CD4-positive, alpha-beta T cell treated with Interferon alpha-2 for 1 hour (primary cell): ENCODE measurements at regions not wholly inside any gene's neighbourhood (a gene's known extent, or its start where the extent isn't known, plus 50 kb on each side); places are given as distances from the start of the nearest gene placed in this dataset.

Source experiments
- DNase-seq, 2 donors: peaks; one replicate each; pipeline ENCODE4 v3.0.0-alpha.2; 2020 to 2022

GRCh38 chr3:193754719-193755118, 161.7 kb downstream of the OPA1 start:
- no peak for DNase-seq

- no peak for DNase-seq
Observed at GRCh38 chr3:193756536-193756935, 163.5 kb downstream of the OPA1 start.

- DNase-seq: no peak
Observed at GRCh38 chr3:193757457-193757856, 164.4 kb downstream of the OPA1 start.

GRCh38 chr3:193761969-193762368, 169.0 kb downstream of the OPA1 start:
- DNase-seq: no peak

GRCh38 chr3:193762657-193763056, 169.6 kb downstream of the OPA1 start:
- DNase-seq: no peak

GRCh38 chr3:193764959-193765358, 172.0 kb downstream of the OPA1 start:
- DNase-seq: no peak

- DNase-seq: no peak
Observed at GRCh38 chr3:193767353-193768069, 174.5 kb downstream of the OPA1 start.

- no peak for DNase-seq
Observed at GRCh38 chr3:193768070-193768394, 175.0 kb downstream of the OPA1 start.

GRCh38 chr3:193769437-193769836, 176.4 kb downstream of the OPA1 start:
- DNase-seq: no peak

GRCh38 chr3:193771011-193771652, 178.1 kb downstream of the OPA1 start:
- DNase-seq: no peak

- DNase-seq: no peak
Observed at GRCh38 chr3:193771653-193772421, 178.8 kb downstream of the OPA1 start.

- DNase-seq: no peak
Observed at GRCh38 chr3:193772422-193772763, 179.4 kb downstream of the OPA1 start.

- DNase-seq: no peak
Observed at GRCh38 chr3:193773266-193774220, 180.5 kb downstream of the OPA1 start.

- no peak for DNase-seq
Observed at GRCh38 chr3:193774272-193774915, 181.4 kb downstream of the OPA1 start.

GRCh38 chr3:193774916-193775285, 181.9 kb downstream of the OPA1 start:
- no peak for DNase-seq

GRCh38 chr3:193775421-193776077, 182.5 kb downstream of the OPA1 start:
- no peak for DNase-seq

- no peak for DNase-seq
Observed at GRCh38 chr3:193776626-193777358, 183.8 kb downstream of the OPA1 start.

GRCh38 chr3:193777524-193777923, 184.5 kb downstream of the OPA1 start:
- DNase-seq: no peak

- no peak for DNase-seq
Observed at GRCh38 chr3:193778676-193779075, 185.7 kb downstream of the OPA1 start.

GRCh38 chr3:193779933-193780332, 186.9 kb downstream of the OPA1 start:
- DNase-seq: no peak

- no peak for DNase-seq
Observed at GRCh38 chr3:193780397-193780796, 187.4 kb downstream of the OPA1 start.
